ENCODE measurements at regions not wholly inside any gene's neighbourhood (a gene's known extent, or its start where the extent isn't known, plus 50 kb on each side); places are given as distances from the start of the nearest gene placed in this dataset.

DNA sequence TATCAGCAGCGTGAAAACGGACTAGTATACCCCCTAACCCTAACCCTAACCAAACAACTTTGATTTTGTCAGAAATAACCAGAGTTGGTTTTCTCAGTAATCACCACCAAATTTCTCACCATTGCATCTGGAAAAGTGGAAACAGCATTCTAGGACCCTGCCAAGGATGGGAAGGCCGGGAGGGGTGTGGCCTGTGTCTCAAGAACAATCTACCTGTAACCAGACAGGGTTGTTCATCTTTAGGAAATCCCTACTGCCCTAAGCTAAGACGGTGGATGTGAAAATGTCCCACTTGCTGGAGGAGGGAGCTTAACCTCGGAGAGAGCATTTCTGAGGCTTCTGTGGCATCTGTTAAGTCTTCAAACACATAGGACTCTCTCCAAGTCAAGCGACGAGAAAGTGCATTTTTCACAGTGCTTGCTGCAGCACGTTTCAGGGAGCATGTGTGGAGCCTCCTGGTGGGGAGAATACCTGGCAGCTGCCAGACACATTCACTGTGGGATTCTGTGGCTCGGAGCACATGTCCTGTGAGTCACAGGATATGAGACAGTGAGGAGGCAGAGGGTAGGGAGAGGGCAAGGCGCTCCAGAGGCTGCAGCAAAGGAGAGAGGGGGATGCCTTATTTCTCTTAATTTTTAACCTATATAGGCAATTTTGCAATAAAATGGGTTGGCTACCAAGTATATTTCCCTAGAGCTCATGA, 207.5 kb downstream of the SPP2 start (continued):
- TF ChIP-seq, protein P1, sequence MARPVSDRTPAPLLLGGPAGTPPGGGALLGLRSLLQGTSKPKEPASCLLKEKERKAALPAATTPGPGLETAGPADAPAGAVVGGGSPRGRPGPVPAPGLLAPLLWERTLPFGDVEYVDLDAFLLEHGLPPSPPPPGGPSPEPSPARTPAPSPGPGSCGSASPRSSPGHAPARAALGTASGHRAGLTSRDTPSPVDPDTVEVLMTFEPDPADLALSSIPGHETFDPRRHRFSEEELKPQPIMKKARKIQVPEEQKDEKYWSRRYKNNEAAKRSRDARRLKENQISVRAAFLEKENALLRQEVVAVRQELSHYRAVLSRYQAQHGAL (CRISPR knock-in tag; IDR thresholded peaks at IDR 0.05; ENCODE audit: not compliant biosample characterization) = no peak
- TF ChIP-seq MLLT10 (CRISPR knock-in tag; IDR thresholded peaks at IDR 0.05) (no peak), EP300 (IDR thresholded peaks at IDR 0.05; ENCODE audit: low read depth in 2 of 2, low read length in 2 of 2) (no peak), EP300 (CRISPR knock-in tag; IDR thresholded peaks at IDR 0.05; ENCODE audit: borderline replicate concordance) (no peak), ZFP36 (IDR thresholded peaks at IDR 0.05; ENCODE audit: borderline replicate concordance, low read depth, low read length, partially characterized antibody) (no peak), GATAD1 (CRISPR knock-in tag; IDR thresholded peaks at IDR 0.05) (no peak), FOXM1 (CRISPR knock-in tag; IDR thresholded peaks at IDR 0.05) (no peak), LCORL (IDR thresholded peaks at IDR 0.05) (no peak), LCORL (CRISPR knock-in tag; IDR thresholded peaks at IDR 0.05) (no peak), HOXA5 (CRISPR knock-in tag; IDR thresholded peaks at IDR 0.05) (no peak), STAG1 (CRISPR knock-in tag; IDR thresholded peaks at IDR 0.05) (peak; percentile 43), AGO1 (IDR thresholded peaks at IDR 0.05; ENCODE audit: low read depth, low read length, poor library complexity, severe bottlenecking) (no peak), ZNF550 (CRISPR knock-in tag; IDR thresholded peaks at IDR 0.05; ENCODE audit: borderline replicate concordance) (no peak), CAMTA2 (CRISPR knock-in tag; IDR thresholded peaks at IDR 0.05; ENCODE audit: borderline replicate concordance) (no peak)
- TF ChIP-seq, protein P2, sequence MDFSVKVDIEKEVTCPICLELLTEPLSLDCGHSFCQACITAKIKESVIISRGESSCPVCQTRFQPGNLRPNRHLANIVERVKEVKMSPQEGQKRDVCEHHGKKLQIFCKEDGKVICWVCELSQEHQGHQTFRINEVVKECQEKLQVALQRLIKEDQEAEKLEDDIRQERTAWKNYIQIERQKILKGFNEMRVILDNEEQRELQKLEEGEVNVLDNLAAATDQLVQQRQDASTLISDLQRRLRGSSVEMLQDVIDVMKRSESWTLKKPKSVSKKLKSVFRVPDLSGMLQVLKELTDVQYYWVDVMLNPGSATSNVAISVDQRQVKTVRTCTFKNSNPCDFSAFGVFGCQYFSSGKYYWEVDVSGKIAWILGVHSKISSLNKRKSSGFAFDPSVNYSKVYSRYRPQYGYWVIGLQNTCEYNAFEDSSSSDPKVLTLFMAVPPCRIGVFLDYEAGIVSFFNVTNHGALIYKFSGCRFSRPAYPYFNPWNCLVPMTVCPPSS (IDR thresholded peaks at IDR 0.05) = no peak
- TF ChIP-seq, protein P3, sequence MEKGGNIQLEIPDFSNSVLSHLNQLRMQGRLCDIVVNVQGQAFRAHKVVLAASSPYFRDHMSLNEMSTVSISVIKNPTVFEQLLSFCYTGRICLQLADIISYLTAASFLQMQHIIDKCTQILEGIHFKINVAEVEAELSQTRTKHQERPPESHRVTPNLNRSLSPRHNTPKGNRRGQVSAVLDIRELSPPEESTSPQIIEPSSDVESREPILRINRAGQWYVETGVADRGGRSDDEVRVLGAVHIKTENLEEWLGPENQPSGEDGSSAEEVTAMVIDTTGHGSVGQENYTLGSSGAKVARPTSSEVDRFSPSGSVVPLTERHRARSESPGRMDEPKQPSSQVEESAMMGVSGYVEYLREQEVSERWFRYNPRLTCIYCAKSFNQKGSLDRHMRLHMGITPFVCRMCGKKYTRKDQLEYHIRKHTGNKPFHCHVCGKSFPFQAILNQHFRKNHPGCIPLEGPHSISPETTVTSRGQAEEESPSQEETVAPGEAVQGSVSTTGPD (CRISPR knock-in tag; IDR thresholded peaks at IDR 0.05) = no peak
- TF ChIP-seq, protein P4, sequence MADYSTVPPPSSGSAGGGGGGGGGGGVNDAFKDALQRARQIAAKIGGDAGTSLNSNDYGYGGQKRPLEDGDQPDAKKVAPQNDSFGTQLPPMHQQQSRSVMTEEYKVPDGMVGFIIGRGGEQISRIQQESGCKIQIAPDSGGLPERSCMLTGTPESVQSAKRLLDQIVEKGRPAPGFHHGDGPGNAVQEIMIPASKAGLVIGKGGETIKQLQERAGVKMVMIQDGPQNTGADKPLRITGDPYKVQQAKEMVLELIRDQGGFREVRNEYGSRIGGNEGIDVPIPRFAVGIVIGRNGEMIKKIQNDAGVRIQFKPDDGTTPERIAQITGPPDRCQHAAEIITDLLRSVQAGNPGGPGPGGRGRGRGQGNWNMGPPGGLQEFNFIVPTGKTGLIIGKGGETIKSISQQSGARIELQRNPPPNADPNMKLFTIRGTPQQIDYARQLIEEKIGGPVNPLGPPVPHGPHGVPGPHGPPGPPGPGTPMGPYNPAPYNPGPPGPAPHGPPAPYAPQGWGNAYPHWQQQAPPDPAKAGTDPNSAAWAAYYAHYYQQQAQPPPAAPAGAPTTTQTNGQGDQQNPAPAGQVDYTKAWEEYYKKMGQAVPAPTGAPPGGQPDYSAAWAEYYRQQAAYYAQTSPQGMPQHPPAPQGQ (CRISPR knock-in tag; IDR thresholded peaks at IDR 0.05; ENCODE audit: borderline replicate concordance) = no peak
- TF ChIP-seq, protein P5, sequence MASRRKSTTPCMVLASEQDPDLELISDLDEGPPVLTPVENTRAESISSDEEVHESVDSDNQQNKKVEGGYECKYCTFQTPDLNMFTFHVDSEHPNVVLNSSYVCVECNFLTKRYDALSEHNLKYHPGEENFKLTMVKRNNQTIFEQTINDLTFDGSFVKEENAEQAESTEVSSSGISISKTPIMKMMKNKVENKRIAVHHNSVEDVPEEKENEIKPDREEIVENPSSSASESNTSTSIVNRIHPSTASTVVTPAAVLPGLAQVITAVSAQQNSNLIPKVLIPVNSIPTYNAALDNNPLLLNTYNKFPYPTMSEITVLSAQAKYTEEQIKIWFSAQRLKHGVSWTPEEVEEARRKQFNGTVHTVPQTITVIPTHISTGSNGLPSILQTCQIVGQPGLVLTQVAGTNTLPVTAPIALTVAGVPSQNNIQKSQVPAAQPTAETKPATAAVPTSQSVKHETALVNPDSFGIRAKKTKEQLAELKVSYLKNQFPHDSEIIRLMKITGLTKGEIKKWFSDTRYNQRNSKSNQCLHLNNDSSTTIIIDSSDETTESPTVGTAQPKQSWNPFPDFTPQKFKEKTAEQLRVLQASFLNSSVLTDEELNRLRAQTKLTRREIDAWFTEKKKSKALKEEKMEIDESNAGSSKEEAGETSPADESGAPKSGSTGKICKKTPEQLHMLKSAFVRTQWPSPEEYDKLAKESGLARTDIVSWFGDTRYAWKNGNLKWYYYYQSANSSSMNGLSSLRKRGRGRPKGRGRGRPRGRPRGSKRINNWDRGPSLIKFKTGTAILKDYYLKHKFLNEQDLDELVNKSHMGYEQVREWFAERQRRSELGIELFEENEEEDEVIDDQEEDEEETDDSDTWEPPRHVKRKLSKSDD (CRISPR knock-in tag; IDR thresholded peaks at IDR 0.05; ENCODE audit: low read depth) = no peak
- TF ChIP-seq, protein P6, sequence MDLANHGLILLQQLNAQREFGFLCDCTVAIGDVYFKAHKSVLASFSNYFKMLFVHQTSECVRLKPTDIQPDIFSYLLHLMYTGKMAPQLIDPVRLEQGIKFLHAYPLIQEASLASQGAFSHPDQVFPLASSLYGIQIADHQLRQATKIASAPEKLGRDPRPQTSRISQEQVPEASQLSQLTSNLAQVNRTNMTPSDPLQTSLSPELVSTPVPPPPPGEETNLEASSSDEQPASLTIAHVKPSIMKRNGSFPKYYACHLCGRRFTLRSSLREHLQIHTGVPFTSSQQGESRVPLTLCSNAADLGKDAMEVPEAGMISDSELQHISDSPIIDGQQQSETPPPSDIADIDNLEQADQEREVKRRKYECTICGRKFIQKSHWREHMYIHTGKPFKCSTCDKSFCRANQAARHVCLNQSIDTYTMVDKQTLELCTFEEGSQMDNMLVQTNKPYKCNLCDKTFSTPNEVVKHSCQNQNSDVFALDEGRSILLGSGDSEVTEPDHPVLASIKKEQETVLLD (CRISPR knock-in tag; IDR thresholded peaks at IDR 0.05; ENCODE audit: low read depth) = no peak
- TF ChIP-seq, protein P7, sequence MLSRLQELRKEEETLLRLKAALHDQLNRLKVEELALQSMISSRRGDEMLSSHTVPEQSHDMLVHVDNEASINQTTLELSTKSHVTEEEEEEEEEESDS (CRISPR knock-in tag; IDR thresholded peaks at IDR 0.05; ENCODE audit: borderline replicate concordance) = no peak

Data from HepG2 (cell line).